ENCODE measurements at regions not wholly inside any gene's neighbourhood (a gene's known extent, or its start where the extent isn't known, plus 50 kb on each side); places are given as distances from the start of the nearest gene placed in this dataset.
"Not testable (repeated sequence)": the region's sequence is repeated elsewhere in the genome, so short reads cannot be mapped to it uniquely, and the experiment has no call there.

GRCh38 chr6:147999001-147999540 is 343.6 kb upstream of the SASH1 start:
- DNase-seq: no peak

- no peak for DNase-seq
Measured at GRCh38 chr6:148001844-148002642, 340.6 kb upstream of the SASH1 start.

- DNase-seq: no peak
Measured at GRCh38 chr6:148004651-148005050, 338.0 kb upstream of the SASH1 start.

GRCh38 chr6:148005806-148006205 is 336.8 kb upstream of the SASH1 start:
- DNase-seq: no peak

- DNase-seq: not testable (repeated sequence)
Measured at GRCh38 chr6:148010516-148010915, 332.1 kb upstream of the SASH1 start.

- DNase-seq: no peak
Measured at GRCh38 chr6:148016013-148016412, 326.6 kb upstream of the SASH1 start.

- no peak for DNase-seq
Measured at GRCh38 chr6:148021165-148021564, 321.5 kb upstream of the SASH1 start.

GRCh38 chr6:148021699-148022098 is 320.9 kb upstream of the SASH1 start:
- DNase-seq: no peak

GRCh38 chr6:148022279-148022678 is 320.4 kb upstream of the SASH1 start:
- DNase-seq: not testable (repeated sequence)

- no peak for DNase-seq
Measured at GRCh38 chr6:148027201-148027600, 315.4 kb upstream of the SASH1 start.

- no peak for DNase-seq
Measured at GRCh38 chr6:148035806-148036390, 306.7 kb upstream of the SASH1 start.

- DNase-seq: no peak
Measured at GRCh38 chr6:148037496-148037895, 305.1 kb upstream of the SASH1 start.

GRCh38 chr6:148041546-148041945 is 301.1 kb upstream of the SASH1 start:
- DNase-seq: no peak

- DNase-seq: no peak
Measured at GRCh38 chr6:148042536-148042935, 300.1 kb upstream of the SASH1 start.

GRCh38 chr6:148044261-148044751 is 298.3 kb upstream of the SASH1 start:
- no peak for DNase-seq

- DNase-seq: no peak
Measured at GRCh38 chr6:148044921-148045320, 297.7 kb upstream of the SASH1 start.

GRCh38 chr6:148053209-148053608 is 289.4 kb upstream of the SASH1 start:
- no peak for DNase-seq

- no peak for DNase-seq
Measured at GRCh38 chr6:148053796-148054195, 288.8 kb upstream of the SASH1 start.

- no peak for DNase-seq
Measured at GRCh38 chr6:148054219-148054618, 288.4 kb upstream of the SASH1 start.

GRCh38 chr6:148055419-148055818 is 287.2 kb upstream of the SASH1 start:
- no peak for DNase-seq

- no peak for DNase-seq
Measured at GRCh38 chr6:148059869-148060268, 282.8 kb upstream of the SASH1 start.

GRCh38 chr6:148064406-148065134 is 278.1 kb upstream of the SASH1 start:
- no peak for DNase-seq

- DNase-seq: no peak
Measured at GRCh38 chr6:148068437-148069061, 274.1 kb upstream of the SASH1 start.
